GM19467 (cell line): ENCODE measurements at regions not wholly inside any gene's neighbourhood (a gene's known extent, or its start where the extent isn't known, plus 50 kb on each side); places are given as distances from the start of the nearest gene placed in this dataset.
"Not testable (repeated sequence)": the region's sequence is repeated elsewhere in the genome, so short reads cannot be mapped to it uniquely, and the experiment has no call there.

ENCODE experiments used
- ATAC-seq: cut with Tn5 transposase; IDR thresholded peaks from one replicate; pipeline ENCODE4 v1.9.1; 2021; ENCODE audit warnings: mild to moderate bottlenecking, moderate library complexity; ENCODE audit not compliant: unreplicated experiment

- ATAC-seq = no peak
Measured at GRCh38 chr4:109378511-109378910, 55.1 kb upstream of the SEC24B start.

- no peak for ATAC-seq
Measured at GRCh38 chr4:109378076-109378475, 55.5 kb upstream of the SEC24B start.

- no peak for ATAC-seq
Measured at GRCh38 chr4:109375778-109376414, 57.7 kb upstream of the SEC24B start.

GRCh38 chr4:109368661-109369060, 65.0 kb upstream of the SEC24B start:
- no peak for ATAC-seq

- no peak for ATAC-seq
Measured at GRCh38 chr4:109365939-109366338, 63.5 kb upstream of the COL25A1 start.

GRCh38 chr4:109365297-109365696, 62.8 kb upstream of the COL25A1 start:
- not testable (repeated sequence) for ATAC-seq

GRCh38 chr4:109359040-109359646, 56.7 kb upstream of the COL25A1 start:
- peak; percentile 81 for ATAC-seq

- no peak for ATAC-seq
Measured at GRCh38 chr4:109355835-109356234, 53.4 kb upstream of the COL25A1 start.

GRCh38 chr4:109352941-109353340, 50.5 kb upstream of the COL25A1 start:
- no peak for ATAC-seq
